Gastroesophageal sphincter (tissue), 2 donors: ENCODE measurements at regions not wholly inside any gene's neighbourhood (a gene's known extent, or its start where the extent isn't known, plus 50 kb on each side); places are given as distances from the start of the nearest gene placed in this dataset.

Experiments
- EP300 ChIP-seq: sonication (generic); formaldehyde crosslinking; IDR thresholded peaks from one replicate; pipeline ENCODE4 v1.6.1; 2017; ENCODE audit warnings: antibody characterized with exemption, mild to moderate bottlenecking
- POLR2A ChIP-seq, 2 donors: fragments of 450-650 bp; IDR thresholded peaks; one replicate each; pipeline ENCODE4 v1.6.1; 2017; ENCODE audit warnings: antibody characterized with exemption in 2 of 2, mild to moderate bottlenecking in 2 of 2, moderate library complexity in 1 of 2

- no peak for TF ChIP-seq POLR2A (IDR thresholded peaks at IDR 0.05)
- no peak for TF ChIP-seq EP300
Measured at GRCh38 chr7:84801396-84801795, 385.5 kb downstream of the SEMA3D start.
